ENCODE measurements at regions not wholly inside any gene's neighbourhood (a gene's known extent, or its start where the extent isn't known, plus 50 kb on each side); places are given as distances from the start of the nearest gene placed in this dataset.
A peak's percentile ranks its signal among the peaks of the same experiment; 100 is the strongest.

DNA sequence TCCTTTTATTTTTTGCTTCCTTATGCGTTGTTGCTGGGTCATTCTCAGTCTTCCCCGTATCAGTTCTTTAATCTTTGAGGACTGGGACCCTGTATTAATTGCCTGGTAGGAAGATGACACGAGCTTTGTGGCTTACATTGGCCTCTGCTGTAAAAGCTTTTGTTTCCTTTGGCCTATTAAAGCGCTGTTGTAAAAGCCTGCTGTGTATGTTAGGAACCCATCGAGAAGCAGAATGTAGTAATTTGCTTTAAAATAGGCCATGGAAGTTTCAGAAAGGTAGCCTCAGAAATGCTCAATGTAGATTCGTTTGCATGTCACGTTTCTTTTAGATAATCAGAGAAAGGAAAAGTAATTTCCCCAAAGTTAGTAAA, 257.5 kb upstream of the STARD13 start:
- no peak for TF ChIP-seq GABPA (IDR thresholded peaks at IDR 0.05 in 1 of 2, conservative IDR thresholded peaks at IDR 0.05 in 1 of 2)
- no peak for TF ChIP-seq JUND (IDR thresholded peaks at IDR 0.05)
- TF ChIP-seq YY1 (IDR thresholded peaks at IDR 0.05): peak; percentile 25
- TF ChIP-seq TAF1 (conservative IDR thresholded peaks at IDR 0.05): peak; percentile 8
- TF ChIP-seq, protein P1, sequence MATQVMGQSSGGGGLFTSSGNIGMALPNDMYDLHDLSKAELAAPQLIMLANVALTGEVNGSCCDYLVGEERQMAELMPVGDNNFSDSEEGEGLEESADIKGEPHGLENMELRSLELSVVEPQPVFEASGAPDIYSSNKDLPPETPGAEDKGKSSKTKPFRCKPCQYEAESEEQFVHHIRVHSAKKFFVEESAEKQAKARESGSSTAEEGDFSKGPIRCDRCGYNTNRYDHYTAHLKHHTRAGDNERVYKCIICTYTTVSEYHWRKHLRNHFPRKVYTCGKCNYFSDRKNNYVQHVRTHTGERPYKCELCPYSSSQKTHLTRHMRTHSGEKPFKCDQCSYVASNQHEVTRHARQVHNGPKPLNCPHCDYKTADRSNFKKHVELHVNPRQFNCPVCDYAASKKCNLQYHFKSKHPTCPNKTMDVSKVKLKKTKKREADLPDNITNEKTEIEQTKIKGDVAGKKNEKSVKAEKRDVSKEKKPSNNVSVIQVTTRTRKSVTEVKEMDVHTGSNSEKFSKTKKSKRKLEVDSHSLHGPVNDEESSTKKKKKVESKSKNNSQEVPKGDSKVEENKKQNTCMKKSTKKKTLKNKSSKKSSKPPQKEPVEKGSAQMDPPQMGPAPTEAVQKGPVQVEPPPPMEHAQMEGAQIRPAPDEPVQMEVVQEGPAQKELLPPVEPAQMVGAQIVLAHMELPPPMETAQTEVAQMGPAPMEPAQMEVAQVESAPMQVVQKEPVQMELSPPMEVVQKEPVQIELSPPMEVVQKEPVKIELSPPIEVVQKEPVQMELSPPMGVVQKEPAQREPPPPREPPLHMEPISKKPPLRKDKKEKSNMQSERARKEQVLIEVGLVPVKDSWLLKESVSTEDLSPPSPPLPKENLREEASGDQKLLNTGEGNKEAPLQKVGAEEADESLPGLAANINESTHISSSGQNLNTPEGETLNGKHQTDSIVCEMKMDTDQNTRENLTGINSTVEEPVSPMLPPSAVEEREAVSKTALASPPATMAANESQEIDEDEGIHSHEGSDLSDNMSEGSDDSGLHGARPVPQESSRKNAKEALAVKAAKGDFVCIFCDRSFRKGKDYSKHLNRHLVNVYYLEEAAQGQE (IDR thresholded peaks at IDR 0.05): no peak
- Histone ChIP-seq H3K4me1 (ENCODE audit: control insufficient read depth in 4 of 4, insufficient read depth in 4 of 4, low read length in 3 of 4) (peaks cover 0 to 33% (median 13%) of the 10 kb centered on the region in 4 donors), H3K4me3 (ENCODE audit: low read depth in 1 of 3, low read length in 3 of 3) (peak overlapping the region; percentile 66 to 81 (median 77)), H3K27ac (ENCODE audit: low read depth in 1 of 2, low read length in 2 of 2) (peak overlapping the region; percentile 99), H3K9ac (ENCODE audit: low read depth in 1 of 2, low read length in 2 of 2) (peak overlapping the region; percentile 99 to 100), H3K27me3 (ENCODE audit: control insufficient read depth in 4 of 4, insufficient read depth in 4 of 4, low read length in 3 of 4) (no peaks in the 10 kb centered on the region), H3K36me3 (ENCODE audit: control insufficient read depth in 4 of 4, insufficient read depth in 3 of 4, low read depth in 1 of 4, low read length in 3 of 4) (no peaks in the 10 kb centered on the region), H3K9me3 (ENCODE audit: control insufficient read depth in 4 of 4, low read length in 3 of 4) (no peaks in the 10 kb centered on the region)
- WGBS: 2% methylated on average over 7 of the region's 7 CpGs
- DNase-seq (ENCODE audit: low spot score): no peak

DNA sequence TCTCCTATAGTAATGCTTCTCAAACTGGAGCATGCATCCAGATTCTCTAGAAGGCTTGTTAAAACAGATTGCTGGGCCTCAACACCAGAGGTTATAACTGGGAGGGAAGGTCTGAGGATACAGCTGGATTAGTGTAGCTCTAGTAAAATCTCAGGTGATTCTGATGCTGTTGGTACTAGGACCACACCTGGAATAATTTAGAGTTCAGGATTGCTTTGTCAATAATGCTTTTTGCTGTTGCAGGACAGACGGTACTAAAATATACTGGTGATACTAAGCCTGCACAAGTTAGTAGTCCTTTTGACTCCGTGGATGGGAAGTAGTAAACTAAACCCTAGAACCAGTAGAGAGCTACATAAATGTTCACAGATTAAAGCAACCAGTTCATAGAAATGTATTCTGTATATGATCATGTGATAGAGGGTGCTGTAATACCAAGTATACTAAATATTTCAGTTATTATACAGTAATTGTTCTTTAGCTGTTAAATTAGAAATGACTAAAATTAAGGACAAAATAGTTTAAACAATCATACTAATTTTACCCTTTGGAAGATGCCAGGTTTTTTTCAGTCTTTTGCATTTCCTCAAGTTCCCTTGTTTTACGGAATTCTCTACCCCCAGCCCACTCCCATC, 258.2 kb upstream of the STARD13 start:
- Histone ChIP-seq H3K4me1 (ENCODE audit: control insufficient read depth in 4 of 4, insufficient read depth in 4 of 4, low read length in 3 of 4) (peaks cover 0 to 34% (median 13%) of the 10 kb centered on the region in 4 donors), H3K27ac (ENCODE audit: low read depth in 1 of 2, low read length in 2 of 2) (peak overlapping the region; percentile 99), H3K9me3 (ENCODE audit: control insufficient read depth in 4 of 4, low read length in 3 of 4) (no peaks in the 10 kb centered on the region), H3K4me3 (ENCODE audit: low read depth in 1 of 3, low read length in 3 of 3) (peak overlapping the region in 1 of 3 donors; percentile 77), H3K27me3 (ENCODE audit: control insufficient read depth in 4 of 4, insufficient read depth in 4 of 4, low read length in 3 of 4) (no peaks in the 10 kb centered on the region), H3K36me3 (ENCODE audit: control insufficient read depth in 4 of 4, insufficient read depth in 3 of 4, low read depth in 1 of 4, low read length in 3 of 4) (no peaks in the 10 kb centered on the region), H3K9ac (ENCODE audit: low read depth in 1 of 2, low read length in 2 of 2) (peak overlapping the region; percentile 99 to 100)
- no peak for DNase-seq (ENCODE audit: low spot score)
- 53% methylated on average over 3 of the region's 3 CpGs for WGBS
- TF ChIP-seq RXRA (IDR thresholded peaks at IDR 0.05) (no peak), NR2F2 (IDR thresholded peaks at IDR 0.05) (no peak), TAF1 (conservative IDR thresholded peaks at IDR 0.05) (no peak), HNF4A (conservative IDR thresholded peaks at IDR 0.05) (no peak), FOXA1 (IDR thresholded peaks at IDR 0.05) (no peak), JUND (IDR thresholded peaks at IDR 0.05) (no peak), SP1 (IDR thresholded peaks at IDR 0.05) (no peak), EGR1 (IDR thresholded peaks at IDR 0.05; ENCODE audit: low read depth in 2 of 2) (no peak), YY1 (IDR thresholded peaks at IDR 0.05) (no peak), GABPA (IDR thresholded peaks at IDR 0.05 in 1 of 2, conservative IDR thresholded peaks at IDR 0.05 in 1 of 2) (no peak)
- TF ChIP-seq, protein P2, sequence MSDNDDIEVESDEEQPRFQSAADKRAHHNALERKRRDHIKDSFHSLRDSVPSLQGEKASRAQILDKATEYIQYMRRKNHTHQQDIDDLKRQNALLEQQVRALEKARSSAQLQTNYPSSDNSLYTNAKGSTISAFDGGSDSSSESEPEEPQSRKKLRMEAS (IDR thresholded peaks at IDR 0.05): no peak
- TF ChIP-seq, protein P3, sequence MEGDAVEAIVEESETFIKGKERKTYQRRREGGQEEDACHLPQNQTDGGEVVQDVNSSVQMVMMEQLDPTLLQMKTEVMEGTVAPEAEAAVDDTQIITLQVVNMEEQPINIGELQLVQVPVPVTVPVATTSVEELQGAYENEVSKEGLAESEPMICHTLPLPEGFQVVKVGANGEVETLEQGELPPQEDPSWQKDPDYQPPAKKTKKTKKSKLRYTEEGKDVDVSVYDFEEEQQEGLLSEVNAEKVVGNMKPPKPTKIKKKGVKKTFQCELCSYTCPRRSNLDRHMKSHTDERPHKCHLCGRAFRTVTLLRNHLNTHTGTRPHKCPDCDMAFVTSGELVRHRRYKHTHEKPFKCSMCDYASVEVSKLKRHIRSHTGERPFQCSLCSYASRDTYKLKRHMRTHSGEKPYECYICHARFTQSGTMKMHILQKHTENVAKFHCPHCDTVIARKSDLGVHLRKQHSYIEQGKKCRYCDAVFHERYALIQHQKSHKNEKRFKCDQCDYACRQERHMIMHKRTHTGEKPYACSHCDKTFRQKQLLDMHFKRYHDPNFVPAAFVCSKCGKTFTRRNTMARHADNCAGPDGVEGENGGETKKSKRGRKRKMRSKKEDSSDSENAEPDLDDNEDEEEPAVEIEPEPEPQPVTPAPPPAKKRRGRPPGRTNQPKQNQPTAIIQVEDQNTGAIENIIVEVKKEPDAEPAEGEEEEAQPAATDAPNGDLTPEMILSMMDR (IDR thresholded peaks at IDR 0.05; ENCODE audit: low read depth, low read length, missing input control): no peak
- TF ChIP-seq, protein P1 (IDR thresholded peaks at IDR 0.05): no peak
- TF ChIP-seq, protein P4, sequence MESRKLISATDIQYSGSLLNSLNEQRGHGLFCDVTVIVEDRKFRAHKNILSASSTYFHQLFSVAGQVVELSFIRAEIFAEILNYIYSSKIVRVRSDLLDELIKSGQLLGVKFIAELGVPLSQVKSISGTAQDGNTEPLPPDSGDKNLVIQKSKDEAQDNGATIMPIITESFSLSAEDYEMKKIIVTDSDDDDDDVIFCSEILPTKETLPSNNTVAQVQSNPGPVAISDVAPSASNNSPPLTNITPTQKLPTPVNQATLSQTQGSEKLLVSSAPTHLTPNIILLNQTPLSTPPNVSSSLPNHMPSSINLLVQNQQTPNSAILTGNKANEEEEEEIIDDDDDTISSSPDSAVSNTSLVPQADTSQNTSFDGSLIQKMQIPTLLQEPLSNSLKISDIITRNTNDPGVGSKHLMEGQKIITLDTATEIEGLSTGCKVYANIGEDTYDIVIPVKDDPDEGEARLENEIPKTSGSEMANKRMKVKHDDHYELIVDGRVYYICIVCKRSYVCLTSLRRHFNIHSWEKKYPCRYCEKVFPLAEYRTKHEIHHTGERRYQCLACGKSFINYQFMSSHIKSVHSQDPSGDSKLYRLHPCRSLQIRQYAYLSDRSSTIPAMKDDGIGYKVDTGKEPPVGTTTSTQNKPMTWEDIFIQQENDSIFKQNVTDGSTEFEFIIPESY (IDR thresholded peaks at IDR 0.05): no peak
- TF ChIP-seq, protein P5, sequence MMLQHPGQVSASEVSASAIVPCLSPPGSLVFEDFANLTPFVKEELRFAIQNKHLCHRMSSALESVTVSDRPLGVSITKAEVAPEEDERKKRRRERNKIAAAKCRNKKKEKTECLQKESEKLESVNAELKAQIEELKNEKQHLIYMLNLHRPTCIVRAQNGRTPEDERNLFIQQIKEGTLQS (IDR thresholded peaks at IDR 0.05): no peak
